ENCODE measurements at regions not wholly inside any gene's neighbourhood (a gene's known extent, or its start where the extent isn't known, plus 50 kb on each side); places are given as distances from the start of the nearest gene placed in this dataset.

- no peak for DNase-seq
- no peak for ATAC-seq (ENCODE audit: poor library complexity)
- intact Hi-C loops (cut with DNase I), result no loop called here
Observed at GRCh38 chr7:45391618-45392451, 182.3 kb upstream of the ADCY1 start.

DNA sequence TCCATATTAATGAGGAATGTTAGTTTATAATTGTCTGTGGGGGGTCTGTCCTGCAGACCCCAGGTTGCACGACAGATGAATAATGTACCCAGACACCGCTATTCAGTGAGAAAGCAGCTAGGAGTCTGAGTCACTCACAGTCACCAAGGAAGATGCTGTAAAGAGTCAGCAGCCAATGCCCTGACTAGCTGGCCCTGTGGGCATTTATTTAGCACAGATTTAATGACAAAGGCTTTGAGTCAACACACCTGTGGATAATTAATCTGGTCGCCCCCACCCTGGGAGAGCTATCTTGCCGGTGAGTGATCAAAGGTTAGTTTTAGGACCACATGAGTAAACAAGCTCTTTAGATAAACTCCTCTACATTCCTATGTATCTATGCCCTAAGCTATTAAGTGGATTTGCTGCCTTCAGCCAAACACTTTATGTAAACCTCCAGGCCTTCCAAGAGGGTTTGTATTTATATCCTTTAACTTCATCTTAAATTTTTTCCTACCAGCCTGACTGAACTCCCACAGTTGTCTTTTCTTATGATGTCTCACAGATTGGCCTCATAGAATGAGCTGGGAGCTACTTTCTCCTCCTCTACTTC, 180.0 kb upstream of the ADCY1 start:
- no peak for DNase-seq
- intact Hi-C loops (cut with DNase I), result no loop called here
- no peak for ATAC-seq (ENCODE audit: poor library complexity)

GRCh38 chr7:45399069-45399468, 175.1 kb upstream of the ADCY1 start:
- intact Hi-C loops (cut with DNase I), result no loop called here
- DNase-seq (no peak), ATAC-seq (ENCODE audit: poor library complexity) (no peak)

- ATAC-seq (ENCODE audit: poor library complexity) (no peak), DNase-seq (no peak)
- intact Hi-C loops (cut with DNase I), result no loop called here
Observed at GRCh38 chr7:45400680-45401079, 173.5 kb upstream of the ADCY1 start.

DNA sequence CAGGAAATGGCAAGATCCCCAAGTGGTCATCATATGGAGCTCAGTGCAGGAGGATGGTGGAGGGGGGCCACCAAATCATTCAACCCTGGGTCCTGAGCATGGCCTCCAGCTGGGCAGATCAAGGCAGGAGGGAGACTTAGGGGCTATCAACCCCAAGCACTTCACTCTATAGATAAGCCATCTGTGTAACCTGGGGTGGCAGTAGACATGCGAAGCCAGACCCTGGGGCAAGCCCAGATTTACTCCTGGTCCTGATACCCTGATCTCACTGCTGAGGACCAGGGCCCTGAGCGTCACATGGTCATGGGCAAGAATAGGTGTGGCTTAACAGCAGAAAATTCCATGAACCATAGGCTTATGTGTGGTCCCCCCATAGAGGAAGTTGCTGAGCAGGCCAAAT, 173.0 kb upstream of the ADCY1 start:
- intact Hi-C loops (cut with DNase I), result no loop called here
- ATAC-seq (ENCODE audit: poor library complexity) (no peak), DNase-seq (no peak)

DNA sequence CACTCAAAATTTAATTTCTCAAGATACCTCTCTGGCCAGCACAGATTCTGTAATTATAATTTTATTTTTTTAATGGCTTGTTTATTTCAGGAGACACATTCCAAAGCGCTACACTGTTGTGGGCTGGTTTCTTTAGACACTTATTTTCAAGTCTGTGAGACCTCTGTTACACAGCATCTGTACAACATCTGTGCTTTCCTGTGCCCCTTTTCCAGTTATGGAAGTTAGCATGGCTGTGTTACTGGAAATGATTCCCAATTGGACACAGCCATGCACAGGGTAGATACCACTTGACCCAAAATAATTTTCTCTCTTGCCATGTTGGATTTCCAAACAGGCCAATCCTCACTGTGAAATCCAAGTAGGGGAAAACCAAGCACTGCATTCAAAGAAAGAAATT, 172.3 kb upstream of the ADCY1 start:
- intact Hi-C loops (cut with DNase I), result no loop called here
- DNase-seq (no peak), ATAC-seq (ENCODE audit: poor library complexity) (no peak)

- peak; percentile 83 for ATAC-seq (ENCODE audit: poor library complexity)
- intact Hi-C loops (cut with DNase I), result no loop called here
- DNase-seq, result no peak
Observed at GRCh38 chr7:45402480-45403218, 171.5 kb upstream of the ADCY1 start.

- ATAC-seq (ENCODE audit: poor library complexity) (no peak), DNase-seq (no peak)
- intact Hi-C loops (cut with DNase I), result no loop called here
Observed at GRCh38 chr7:45404622-45405021, 169.5 kb upstream of the ADCY1 start.

GRCh38 chr7:45407730-45408408, 166.3 kb upstream of the ADCY1 start:
- DNase-seq (no peak), ATAC-seq (ENCODE audit: poor library complexity) (no peak)
- intact Hi-C loops (cut with DNase I), result no loop called here

GRCh38 chr7:45408409-45408737, 165.8 kb upstream of the ADCY1 start:
- DNase-seq (no peak), ATAC-seq (ENCODE audit: poor library complexity) (no peak)
- intact Hi-C loops (cut with DNase I), result no loop called here

- no peak for DNase-seq
- no peak for ATAC-seq (ENCODE audit: poor library complexity)
- intact Hi-C loops (cut with DNase I), result no loop called here
Observed at GRCh38 chr7:45410893-45411292, 163.3 kb upstream of the ADCY1 start.

DNA sequence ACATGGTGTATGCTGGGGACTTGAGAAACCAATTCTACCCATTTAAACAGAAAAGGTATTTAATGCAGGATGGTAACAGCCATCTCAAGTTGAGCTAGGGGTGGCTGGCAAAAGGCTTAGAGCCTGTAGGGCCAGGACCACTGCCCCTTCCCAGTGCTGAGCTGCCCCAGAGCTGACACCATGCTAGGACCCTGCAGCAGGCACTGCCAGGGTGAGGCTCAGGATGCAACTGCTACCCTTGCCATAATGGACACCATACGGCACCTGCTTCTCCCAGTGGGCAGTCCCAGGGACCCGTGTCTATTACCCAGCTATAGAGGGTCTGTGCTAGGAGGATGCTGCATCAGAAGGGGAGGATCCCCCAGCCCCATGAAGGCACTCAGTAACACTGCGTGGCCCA, 160.7 kb upstream of the ADCY1 start:
- DNase-seq (no peak), ATAC-seq (ENCODE audit: poor library complexity) (no peak)
- intact Hi-C loops (cut with DNase I), result no loop called here

- DNase-seq (no peak), ATAC-seq (ENCODE audit: poor library complexity) (no peak)
- intact Hi-C loops (cut with DNase I), result no loop called here
Observed at GRCh38 chr7:45414226-45414625, 159.9 kb upstream of the ADCY1 start.

GRCh38 chr7:45415265-45415664, 158.9 kb upstream of the ADCY1 start:
- no peak for ATAC-seq (ENCODE audit: poor library complexity)
- no peak for DNase-seq
- intact Hi-C loops (cut with DNase I), result no loop called here

DNA sequence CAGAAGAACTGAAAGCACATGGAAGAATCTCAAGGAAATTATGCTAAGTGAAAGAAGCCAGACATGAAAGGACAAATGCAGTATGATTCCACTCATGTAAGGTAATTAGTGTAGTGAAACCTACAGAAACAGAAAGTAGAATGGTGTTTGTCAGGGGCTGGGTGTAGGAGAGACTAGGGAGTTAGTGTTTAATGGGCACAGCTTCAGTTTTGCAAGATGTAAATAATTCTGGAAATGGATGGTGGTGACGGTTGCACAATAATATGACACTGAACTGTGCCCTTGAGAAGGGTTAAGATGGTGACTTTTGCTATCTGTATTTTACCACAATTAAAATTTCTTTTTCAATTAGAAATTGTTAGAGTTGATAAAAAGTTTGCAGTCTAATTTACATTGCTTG, 157.3 kb upstream of the ADCY1 start:
- intact Hi-C loops (cut with DNase I), result no loop called here
- ATAC-seq (ENCODE audit: poor library complexity) (no peak), DNase-seq (no peak)

DNA sequence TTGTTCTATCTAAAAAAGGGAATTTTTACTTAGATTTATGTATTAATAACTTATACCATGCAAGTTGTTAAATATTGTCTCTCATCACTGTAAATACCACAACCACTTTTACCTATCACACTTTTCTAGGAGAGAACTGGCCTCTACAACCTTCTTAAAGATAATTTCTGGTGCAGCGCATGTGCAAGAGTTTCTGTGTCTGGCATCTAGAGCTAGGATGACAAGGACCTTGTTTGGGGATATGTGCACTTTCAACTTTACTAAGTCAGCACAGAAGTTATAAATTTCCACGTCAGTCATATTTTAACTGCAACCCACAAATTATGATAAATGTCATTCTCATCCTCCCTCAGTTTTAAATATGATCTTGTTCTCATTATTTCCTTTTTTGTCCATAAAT, 156.9 kb upstream of the ADCY1 start:
- ATAC-seq (ENCODE audit: poor library complexity) (no peak), DNase-seq (no peak)
- intact Hi-C loops (cut with DNase I), result no loop called here

DNA sequence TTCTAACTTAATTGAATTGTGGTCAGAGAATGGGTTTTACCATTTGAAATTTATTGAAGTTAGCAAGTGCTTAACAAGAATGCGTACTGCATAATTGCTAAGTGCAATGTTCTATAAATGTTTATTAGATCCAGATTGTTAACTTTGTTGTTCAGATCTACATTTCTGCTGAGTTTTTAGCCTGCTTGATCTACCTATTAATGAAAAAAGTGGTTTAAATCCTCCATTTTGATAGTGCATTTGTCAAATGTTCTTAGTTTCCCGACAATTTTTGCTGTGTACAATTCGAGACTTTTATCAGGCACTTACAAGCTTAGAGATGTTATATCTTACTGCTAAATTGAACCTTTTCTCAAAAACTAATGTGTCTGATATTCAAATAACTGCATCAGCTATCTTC, 156.4 kb upstream of the ADCY1 start:
- ATAC-seq (ENCODE audit: poor library complexity) (no peak), DNase-seq (no peak)
- intact Hi-C loops (cut with DNase I), result no loop called here

DNA sequence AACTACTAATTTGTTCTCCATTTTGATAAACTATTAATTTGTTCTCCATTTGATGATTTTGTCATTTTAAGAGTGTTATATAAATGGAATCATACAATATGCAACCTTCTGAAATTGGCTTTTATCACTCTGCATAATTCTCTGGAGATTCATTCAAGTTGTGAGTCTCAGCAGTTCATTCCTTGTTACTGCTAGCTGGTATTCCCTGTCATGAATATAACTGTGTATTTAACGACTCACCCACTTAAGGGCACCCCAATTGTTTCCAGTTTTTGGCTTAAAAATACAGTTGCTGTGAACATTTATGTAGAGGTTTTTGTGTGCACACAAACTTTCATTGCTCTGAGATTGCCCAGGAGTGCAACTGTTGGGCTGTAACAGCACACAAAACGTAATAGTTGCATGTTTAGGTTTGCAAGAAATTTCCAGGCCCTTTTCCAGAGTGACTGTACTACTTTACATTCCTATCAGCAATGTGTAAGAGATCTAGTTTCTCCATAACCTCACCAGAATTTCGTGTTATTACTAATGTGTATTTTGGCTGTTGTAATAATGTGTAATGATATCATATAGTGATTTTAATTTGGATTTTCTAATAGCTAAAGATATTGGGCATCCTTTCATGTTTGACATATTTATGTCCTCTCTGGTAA, 153.2 kb upstream of the ADCY1 start:
- DNase-seq (no peak), ATAC-seq (ENCODE audit: poor library complexity) (no peak)

DNA sequence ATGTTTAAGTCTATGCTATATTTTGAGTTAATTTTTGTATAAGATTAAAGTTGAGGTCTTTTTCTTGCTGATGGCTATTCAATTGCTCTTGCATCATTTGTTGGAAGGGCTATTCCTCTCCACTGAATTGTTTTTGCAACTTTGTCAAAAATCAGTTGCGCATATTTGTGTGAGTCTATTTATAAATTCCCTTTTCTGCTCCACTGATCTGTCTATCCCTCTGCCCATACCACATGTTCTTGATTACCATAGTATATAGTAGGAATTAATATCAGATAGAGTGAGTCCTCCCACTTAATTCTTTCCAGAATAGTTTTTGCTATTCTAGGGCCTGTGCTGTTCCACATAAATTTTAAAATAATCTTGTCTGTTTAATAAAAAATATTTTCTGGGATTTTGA, 152.4 kb upstream of the ADCY1 start:
- intact Hi-C loops (cut with DNase I), result no loop called here
- ATAC-seq (ENCODE audit: poor library complexity) (no peak), DNase-seq (no peak)

More for the DNA sequence above, 153.2 kb upstream of the ADCY1 start:
- intact Hi-C loops (cut with DNase I), result no loop called here
